ENCODE measurements at regions not wholly inside any gene's neighbourhood (a gene's known extent, or its start where the extent isn't known, plus 50 kb on each side); places are given as distances from the start of the nearest gene placed in this dataset.

DNA sequence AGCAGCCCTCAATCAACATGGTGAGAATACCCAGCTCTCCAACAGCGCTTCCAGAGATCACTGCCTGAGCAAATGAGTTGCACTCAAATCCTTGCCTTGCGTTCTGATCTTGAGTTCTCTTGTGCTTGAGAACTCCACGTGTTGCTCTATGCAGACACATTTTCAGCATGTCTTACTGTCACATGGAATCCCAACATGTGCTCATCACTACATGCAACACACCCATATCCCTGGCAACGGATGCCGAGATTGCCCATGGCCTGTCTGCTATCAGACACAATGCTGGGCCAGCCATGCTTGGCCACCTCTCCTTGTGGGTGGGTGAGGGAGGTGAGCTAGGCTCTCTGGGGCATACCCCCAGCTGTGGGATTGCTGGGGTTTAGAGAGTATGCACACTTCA lies 91.9 kb upstream of the LDAH start:
- TF ChIP-seq, protein P1, sequence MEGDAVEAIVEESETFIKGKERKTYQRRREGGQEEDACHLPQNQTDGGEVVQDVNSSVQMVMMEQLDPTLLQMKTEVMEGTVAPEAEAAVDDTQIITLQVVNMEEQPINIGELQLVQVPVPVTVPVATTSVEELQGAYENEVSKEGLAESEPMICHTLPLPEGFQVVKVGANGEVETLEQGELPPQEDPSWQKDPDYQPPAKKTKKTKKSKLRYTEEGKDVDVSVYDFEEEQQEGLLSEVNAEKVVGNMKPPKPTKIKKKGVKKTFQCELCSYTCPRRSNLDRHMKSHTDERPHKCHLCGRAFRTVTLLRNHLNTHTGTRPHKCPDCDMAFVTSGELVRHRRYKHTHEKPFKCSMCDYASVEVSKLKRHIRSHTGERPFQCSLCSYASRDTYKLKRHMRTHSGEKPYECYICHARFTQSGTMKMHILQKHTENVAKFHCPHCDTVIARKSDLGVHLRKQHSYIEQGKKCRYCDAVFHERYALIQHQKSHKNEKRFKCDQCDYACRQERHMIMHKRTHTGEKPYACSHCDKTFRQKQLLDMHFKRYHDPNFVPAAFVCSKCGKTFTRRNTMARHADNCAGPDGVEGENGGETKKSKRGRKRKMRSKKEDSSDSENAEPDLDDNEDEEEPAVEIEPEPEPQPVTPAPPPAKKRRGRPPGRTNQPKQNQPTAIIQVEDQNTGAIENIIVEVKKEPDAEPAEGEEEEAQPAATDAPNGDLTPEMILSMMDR (conservative IDR thresholded peaks at IDR 0.05; ENCODE audit: low read length) = no peak
- TF ChIP-seq EZH2phosphoT487 (IDR thresholded peaks at IDR 0.05; ENCODE audit: borderline replicate concordance, low read depth, low read length) = no peak

Data from OCI-LY7 (cell line).